GM10266 (cell line): ENCODE measurements at regions not wholly inside any gene's neighbourhood (a gene's known extent, or its start where the extent isn't known, plus 50 kb on each side); places are given as distances from the start of the nearest gene placed in this dataset.

Experiments used
- DNase-seq: peaks from one replicate; pipeline ENCODE4 v3.0.0; 2012; ENCODE audit errors: extremely low spot score
- CTCF ChIP-seq: IDR thresholded peaks from 2 replicates; pipeline ENCODE4 v1.5.1; 2012; ENCODE audit warnings: mild to moderate bottlenecking, low read depth; ENCODE audit not compliant: control insufficient read depth, insufficient read depth; ENCODE audit errors: missing control alignments

GRCh38 chr15:101124731-101125451 is 127.0 kb downstream of the CHSY1 start:
- no peak for TF ChIP-seq CTCF
- DNase-seq = no peak

- TF ChIP-seq CTCF = no peak
- no peak for DNase-seq
Measured at GRCh38 chr15:101123222-101123910, 128.5 kb downstream of the CHSY1 start.

- TF ChIP-seq CTCF = no peak
- DNase-seq = no peak
Measured at GRCh38 chr15:101122806-101123205, 129.0 kb downstream of the CHSY1 start.

- no peak for TF ChIP-seq CTCF
- DNase-seq = no peak
Measured at GRCh38 chr15:101122266-101122665, 129.6 kb downstream of the CHSY1 start.

- DNase-seq = peak; percentile 82
- TF ChIP-seq CTCF = peak; percentile 59
Measured at GRCh38 chr15:101121511-101122090, 130.2 kb downstream of the CHSY1 start.

- no peak for TF ChIP-seq CTCF
- no peak for DNase-seq
Measured at GRCh38 chr15:101120987-101121386, 130.9 kb downstream of the CHSY1 start.

- DNase-seq = no peak
- no peak for TF ChIP-seq CTCF
Measured at GRCh38 chr15:101120473-101120872, 131.4 kb downstream of the CHSY1 start.
